RPMI8226 (cell line): ENCODE measurements at regions not wholly inside any gene's neighbourhood (a gene's known extent, or its start where the extent isn't known, plus 50 kb on each side); places are given as distances from the start of the nearest gene placed in this dataset.

Experiments used
- DNase-seq: peaks from one replicate; pipeline ENCODE4 v3.0.0-alpha.2; 2015

- no peak for DNase-seq
These were observed 170.3 kb upstream of the FTMT start for GRCh38 chr5:121681229-121681855.

- no peak for DNase-seq
These were observed 163.6 kb upstream of the FTMT start for GRCh38 chr5:121688126-121688525.

- DNase-seq = no peak
These were observed 162.9 kb upstream of the FTMT start for GRCh38 chr5:121688781-121689180.

- no peak for DNase-seq
These were observed 160.2 kb upstream of the FTMT start for GRCh38 chr5:121691478-121691877.

- no peak for DNase-seq
These were observed 159.5 kb upstream of the FTMT start for GRCh38 chr5:121692158-121692557.

GRCh38 chr5:121693864-121694263, 157.8 kb upstream of the FTMT start:
- no peak for DNase-seq

GRCh38 chr5:121695307-121695706, 156.4 kb upstream of the FTMT start:
- DNase-seq = no peak

- DNase-seq = no peak
These were observed 153.0 kb upstream of the FTMT start for GRCh38 chr5:121698690-121699089.

- no peak for DNase-seq
These were observed 150.0 kb upstream of the FTMT start for GRCh38 chr5:121701731-121702130.

GRCh38 chr5:121702682-121703081, 149.0 kb upstream of the FTMT start:
- no peak for DNase-seq

GRCh38 chr5:121704291-121704690, 147.4 kb upstream of the FTMT start:
- no peak for DNase-seq

GRCh38 chr5:121706686-121707085, 145.0 kb upstream of the FTMT start:
- DNase-seq = no peak

GRCh38 chr5:121707178-121707577, 144.5 kb upstream of the FTMT start:
- DNase-seq = no peak

- no peak for DNase-seq
These were observed 140.3 kb upstream of the FTMT start for GRCh38 chr5:121711416-121711815.

- no peak for DNase-seq
These were observed 132.4 kb upstream of the FTMT start for GRCh38 chr5:121719255-121719654.

GRCh38 chr5:121725450-121725849, 126.2 kb upstream of the FTMT start:
- no peak for DNase-seq

- DNase-seq = no peak
These were observed 124.7 kb upstream of the FTMT start for GRCh38 chr5:121726991-121727390.

GRCh38 chr5:121731377-121731776, 120.3 kb upstream of the FTMT start:
- no peak for DNase-seq

- no peak for DNase-seq
These were observed 116.1 kb upstream of the FTMT start for GRCh38 chr5:121735618-121736017.

- no peak for DNase-seq
These were observed 114.6 kb upstream of the FTMT start for GRCh38 chr5:121737120-121737519.

- no peak for DNase-seq
These were observed 110.5 kb upstream of the FTMT start for GRCh38 chr5:121741156-121741555.

- DNase-seq = no peak
These were observed 107.1 kb upstream of the FTMT start for GRCh38 chr5:121744577-121744976.

GRCh38 chr5:121745407-121745806, 106.3 kb upstream of the FTMT start:
- no peak for DNase-seq

- no peak for DNase-seq
These were observed 104.9 kb upstream of the FTMT start for GRCh38 chr5:121746763-121747162.

GRCh38 chr5:121748686-121749085, 103.0 kb upstream of the FTMT start:
- DNase-seq = no peak

- no peak for DNase-seq
These were observed 99.5 kb upstream of the FTMT start for GRCh38 chr5:121752149-121752548.
